Activated T-cell treated with anti-CD3 and anti-CD28 coated beads, Interleukin-2, amount 50 U/mL, for 4 hours (primary cell): ENCODE measurements at regions not wholly inside any gene's neighbourhood (a gene's known extent, or its start where the extent isn't known, plus 50 kb on each side); places are given as distances from the start of the nearest gene placed in this dataset.

Source experiments
- ATAC-seq, 2 donors: fragments of 200-7000 bp; cut with Tn5 transposase; one replicate each; pipeline ENCODE4 v1.10.0; 2021
- DNase-seq: peaks from one replicate; pipeline ENCODE4 v3.0.0-alpha.2; 2020
- H3K27me3 Mint-ChIP-seq: one replicate; pipeline ENCODE4 v1.8.0; 2021; ENCODE audit warnings: low read depth, mixed read lengths
- H3K36me3 Mint-ChIP-seq: one replicate; pipeline ENCODE4 v1.8.0; 2022; ENCODE audit warnings: mixed read lengths; ENCODE audit not compliant: insufficient read depth
- H3K4me1 Mint-ChIP-seq: one replicate; pipeline ENCODE4 v1.8.0; 2021; ENCODE audit warnings: low read depth, mixed read lengths
- H3K4me3 Mint-ChIP-seq: one replicate; pipeline ENCODE4 v1.8.0; 2021; ENCODE audit warnings: mild to moderate bottlenecking, moderate library complexity, mixed read lengths
- H3K9me3 Mint-ChIP-seq: one replicate; pipeline ENCODE4 v1.8.0; 2021; ENCODE audit warnings: mixed read lengths

- Mint-ChIP-seq H3K9me3 (no peaks in the 10 kb centered on the region), H3K27me3 (peaks cover 8% of the 10 kb centered on the region), H3K36me3 (no peaks in the 10 kb centered on the region), H3K4me3 (no peak overlapping the region), H3K4me1 (no peaks in the 10 kb centered on the region)
- DNase-seq (no peak), ATAC-seq (no peak)
These were observed 208.8 kb downstream of the FOXD2 start for GRCh38 chr1:47646676-47647075.

DNA sequence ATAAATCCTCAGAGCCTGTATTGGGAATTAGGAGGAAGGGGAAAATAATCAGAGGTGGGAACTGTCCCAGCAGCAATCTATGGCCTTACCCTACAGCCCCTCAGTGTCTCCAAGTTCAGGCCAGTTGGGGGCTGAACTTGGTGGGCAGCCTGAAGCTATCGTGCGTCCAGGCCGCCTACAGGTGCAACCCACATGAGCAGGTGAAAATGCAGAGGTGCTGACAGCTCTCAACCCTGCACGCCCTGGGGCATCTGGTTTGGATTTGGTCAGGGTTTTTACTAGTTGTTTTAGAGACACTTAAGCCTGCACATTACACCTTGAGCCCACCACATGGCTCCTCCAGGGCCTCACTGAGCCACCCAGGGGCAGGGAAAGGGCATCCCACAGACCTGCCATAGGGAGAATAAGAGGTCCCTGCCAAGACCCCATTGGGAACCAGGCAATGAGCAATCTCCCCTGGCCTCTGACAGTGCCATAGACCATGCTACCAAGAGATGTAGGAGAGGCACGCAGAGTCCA, 209.5 kb downstream of the FOXD2 start:
- no peaks in the 10 kb centered on the region for H3K4me1 Mint-ChIP-seq
- no peaks in the 10 kb centered on the region for H3K36me3 Mint-ChIP-seq
- no peak overlapping the region for H3K4me3 Mint-ChIP-seq
- ATAC-seq (no peak), DNase-seq (no peak)
- no peaks in the 10 kb centered on the region for H3K9me3 Mint-ChIP-seq
- peaks cover 1% of the 10 kb centered on the region for H3K27me3 Mint-ChIP-seq

- Mint-ChIP-seq H3K36me3 (no peaks in the 10 kb centered on the region), H3K27me3 (peaks cover 10% of the 10 kb centered on the region), H3K4me1 (no peaks in the 10 kb centered on the region), H3K9me3 (no peaks in the 10 kb centered on the region), H3K4me3 (no peak overlapping the region)
- DNase-seq, result no peak
- no peak for ATAC-seq
These were observed 212.4 kb downstream of the FOXD2 start for GRCh38 chr1:47650205-47650604.

DNA sequence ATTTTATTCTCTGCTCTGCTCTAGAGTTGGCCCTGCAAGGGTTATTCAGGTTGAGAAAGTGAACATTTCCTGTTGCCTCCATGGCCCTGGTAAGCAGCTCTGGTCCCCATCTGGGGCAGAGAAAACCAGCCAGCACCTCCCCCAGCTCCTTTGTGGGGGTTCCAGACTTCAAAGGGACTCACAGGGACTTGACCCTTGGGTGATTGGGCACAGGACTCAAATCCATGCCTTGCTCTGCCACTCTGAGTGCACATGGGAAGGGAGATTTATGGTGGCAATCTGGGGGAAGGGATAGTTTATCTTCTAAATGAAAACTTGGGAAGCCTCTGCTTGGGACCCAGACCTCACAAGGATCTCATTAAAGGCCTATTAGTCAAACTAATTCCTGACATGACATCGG, 212.8 kb downstream of the FOXD2 start:
- H3K4me3 Mint-ChIP-seq, result no peak overlapping the region
- no peaks in the 10 kb centered on the region for H3K4me1 Mint-ChIP-seq
- no peaks in the 10 kb centered on the region for H3K9me3 Mint-ChIP-seq
- ATAC-seq (no peak), DNase-seq (no peak)
- H3K36me3 Mint-ChIP-seq, result no peaks in the 10 kb centered on the region
- peaks cover 10% of the 10 kb centered on the region for H3K27me3 Mint-ChIP-seq

DNA sequence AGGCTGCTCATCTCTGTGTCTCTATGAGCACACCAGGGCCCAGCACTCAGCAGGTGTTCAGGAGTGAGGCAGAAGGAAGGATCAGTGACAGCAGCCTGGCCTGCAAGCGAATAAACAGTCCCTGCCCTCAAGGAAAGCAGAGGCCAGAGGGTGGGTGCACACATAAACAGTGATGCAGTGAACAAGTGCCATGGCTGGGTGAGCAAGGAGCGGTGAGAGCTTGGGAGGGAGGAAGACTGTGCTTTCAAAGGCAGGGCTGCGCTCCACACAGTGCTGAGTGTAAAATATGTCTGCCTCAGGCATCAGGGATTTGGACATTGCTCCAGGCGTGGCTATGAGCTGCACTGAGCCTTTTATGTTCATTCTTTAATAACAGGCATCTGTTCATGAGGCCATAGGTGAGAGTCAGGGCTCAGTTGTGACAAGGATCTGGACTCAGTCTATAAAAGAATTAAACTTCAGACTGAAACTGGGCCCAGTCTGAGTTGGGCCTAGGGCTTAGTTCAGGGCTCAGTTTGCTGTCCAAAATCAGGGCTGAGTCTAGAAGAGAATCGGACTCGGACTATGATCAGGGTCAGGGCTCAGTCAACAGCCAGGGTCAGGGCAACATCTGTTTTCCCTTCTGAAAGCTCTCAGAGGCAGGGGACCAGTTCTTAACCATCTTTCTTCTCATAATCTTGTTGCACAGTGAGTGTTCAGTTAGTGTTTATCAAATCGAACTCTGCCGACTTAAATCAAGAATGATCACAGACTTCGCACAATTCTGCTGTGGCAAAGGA, 213.7 kb downstream of the FOXD2 start:
- H3K4me1 Mint-ChIP-seq, result no peaks in the 10 kb centered on the region
- H3K4me3 Mint-ChIP-seq, result no peak overlapping the region
- peaks cover 10% of the 10 kb centered on the region for H3K27me3 Mint-ChIP-seq
- no peaks in the 10 kb centered on the region for H3K36me3 Mint-ChIP-seq
- no peaks in the 10 kb centered on the region for H3K9me3 Mint-ChIP-seq
- DNase-seq (no peak), ATAC-seq (no peak)

GRCh38 chr1:47655521-47656300, 217.9 kb downstream of the FOXD2 start:
- Mint-ChIP-seq H3K4me1 (no peaks in the 10 kb centered on the region), H3K9me3 (no peaks in the 10 kb centered on the region), H3K27me3 (peaks cover 30% of the 10 kb centered on the region), H3K36me3 (no peaks in the 10 kb centered on the region), H3K4me3 (no peak overlapping the region)
- no peak for ATAC-seq
- DNase-seq, result no peak

- DNase-seq, result no peak
- no peaks in the 10 kb centered on the region for H3K36me3 Mint-ChIP-seq
These were observed 219.2 kb downstream of the FOXD2 start for GRCh38 chr1:47656719-47657685.

DNA sequence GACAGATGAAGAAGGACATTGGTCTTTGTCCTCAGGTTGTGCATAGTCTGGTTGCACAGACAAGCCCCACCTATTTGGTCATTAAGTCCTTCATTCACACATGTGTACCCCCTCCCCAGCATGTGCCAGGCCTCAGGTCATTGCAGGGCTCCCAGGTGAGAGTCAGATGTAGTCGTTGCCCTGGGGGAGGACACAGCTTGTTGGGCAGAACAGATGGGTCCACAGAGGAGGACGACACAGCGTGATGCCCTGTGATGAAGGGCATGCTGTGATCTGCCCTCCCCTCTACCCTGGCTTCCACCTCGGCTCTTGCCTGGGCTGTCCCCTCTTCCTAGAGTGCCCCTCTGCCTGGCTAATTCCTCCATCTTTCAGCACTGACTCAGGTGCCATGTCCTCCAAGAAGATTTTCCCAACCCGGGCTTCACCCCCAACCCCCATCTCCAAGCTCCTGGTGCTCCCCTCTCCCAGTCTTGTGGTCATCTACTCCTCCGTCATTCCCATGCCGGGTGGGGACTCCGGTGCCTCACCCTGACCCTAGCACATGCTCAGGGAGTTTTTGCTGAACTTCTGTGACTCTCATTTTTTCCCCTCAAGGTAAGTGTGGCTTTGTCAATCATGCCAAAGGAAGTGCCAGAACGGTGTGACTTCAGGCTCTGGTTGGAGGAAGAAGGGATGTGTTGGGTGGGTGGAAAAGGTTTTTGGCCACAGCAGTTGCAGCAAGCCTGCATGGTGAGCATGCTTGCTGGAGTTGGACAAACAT, 220.5 kb downstream of the FOXD2 start:
- DNase-seq (no peak), ATAC-seq (no peak)
- H3K27me3 Mint-ChIP-seq, result peaks cover 30% of the 10 kb centered on the region
- H3K4me1 Mint-ChIP-seq, result no peaks in the 10 kb centered on the region
- H3K9me3 Mint-ChIP-seq, result no peaks in the 10 kb centered on the region
- H3K36me3 Mint-ChIP-seq, result no peaks in the 10 kb centered on the region
- no peak overlapping the region for H3K4me3 Mint-ChIP-seq

More at GRCh38 chr1:47656719-47657685, 219.2 kb downstream of the FOXD2 start:
- Mint-ChIP-seq H3K27me3 (peaks cover 30% of the 10 kb centered on the region), H3K4me3 (no peak overlapping the region), H3K4me1 (no peaks in the 10 kb centered on the region), H3K9me3 (no peaks in the 10 kb centered on the region)
- no peak for ATAC-seq

DNA sequence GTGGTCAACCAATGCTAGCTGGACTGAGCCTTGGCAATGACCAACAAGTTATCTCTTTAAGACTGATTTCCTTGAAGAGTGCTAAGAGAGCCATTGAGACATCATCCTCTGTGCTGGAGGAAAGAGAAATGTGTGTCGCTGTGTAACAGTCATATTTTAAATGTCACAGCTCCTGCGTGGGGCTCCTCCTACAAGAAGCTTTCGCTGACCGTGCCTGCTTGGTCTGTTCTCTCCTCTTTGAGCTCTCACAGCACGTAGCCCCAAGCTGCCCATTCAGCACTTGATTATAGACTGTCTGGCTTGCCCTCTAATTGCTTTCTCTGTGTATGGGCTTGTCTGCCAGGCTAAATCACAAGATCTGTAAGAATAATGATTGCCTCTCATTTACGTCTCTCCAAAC, 221.3 kb downstream of the FOXD2 start:
- Mint-ChIP-seq H3K27me3 (peaks cover 30% of the 10 kb centered on the region), H3K36me3 (no peaks in the 10 kb centered on the region), H3K4me1 (no peaks in the 10 kb centered on the region), H3K4me3 (no peak overlapping the region), H3K9me3 (no peaks in the 10 kb centered on the region)
- ATAC-seq, result no peak
- DNase-seq, result no peak

DNA sequence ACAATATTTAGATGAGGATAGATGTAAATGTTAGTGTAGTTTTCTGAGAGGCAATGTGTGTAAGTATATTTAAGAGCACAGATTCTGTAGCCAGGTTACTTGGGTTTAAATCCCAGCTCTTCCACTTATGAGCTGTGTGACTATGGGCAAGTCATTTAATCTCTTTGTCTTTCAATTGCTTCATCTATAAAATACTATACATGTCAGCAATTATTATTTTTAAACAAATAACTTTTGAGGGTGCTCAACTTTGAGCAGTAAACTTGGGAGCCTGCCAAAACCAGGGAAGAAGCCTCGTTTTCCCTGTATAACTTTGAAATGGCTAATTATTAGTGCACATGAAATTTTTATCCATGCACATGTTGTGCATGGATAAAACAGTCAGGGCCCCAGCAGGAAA, 222.8 kb downstream of the FOXD2 start:
- no peak overlapping the region for H3K4me3 Mint-ChIP-seq
- ATAC-seq (no peak), DNase-seq (no peak)
- no peaks in the 10 kb centered on the region for H3K9me3 Mint-ChIP-seq
- H3K36me3 Mint-ChIP-seq, result no peaks in the 10 kb centered on the region
- H3K4me1 Mint-ChIP-seq, result no peaks in the 10 kb centered on the region
- peaks cover 22% of the 10 kb centered on the region for H3K27me3 Mint-ChIP-seq

DNA sequence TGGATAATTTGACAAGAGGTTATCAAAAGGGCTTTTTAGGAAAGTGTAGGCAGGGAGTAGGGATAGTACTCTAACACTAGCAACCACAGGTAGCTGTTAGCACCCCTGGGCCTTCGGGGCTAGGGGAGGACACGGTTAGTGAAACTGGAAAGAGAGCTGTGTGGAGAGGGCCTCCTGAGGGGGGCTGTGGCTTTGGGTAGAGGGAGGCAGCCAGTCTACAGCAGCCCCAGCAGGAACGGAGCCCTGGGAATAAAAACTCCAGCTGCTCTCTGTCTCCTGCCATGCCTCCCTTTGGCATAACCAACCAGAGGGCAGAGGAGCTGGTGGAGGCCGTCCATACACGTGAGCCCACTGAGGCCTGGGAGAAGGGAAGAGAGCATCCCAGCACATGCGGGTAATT, 223.2 kb downstream of the FOXD2 start:
- no peak overlapping the region for H3K4me3 Mint-ChIP-seq
- H3K4me1 Mint-ChIP-seq, result no peaks in the 10 kb centered on the region
- ATAC-seq, result no peak
- DNase-seq, result no peak
- H3K36me3 Mint-ChIP-seq, result no peaks in the 10 kb centered on the region
- peaks cover 22% of the 10 kb centered on the region for H3K27me3 Mint-ChIP-seq
- H3K9me3 Mint-ChIP-seq, result no peaks in the 10 kb centered on the region

GRCh38 chr1:47662068-47662467, 224.2 kb downstream of the FOXD2 start:
- H3K9me3 Mint-ChIP-seq, result no peaks in the 10 kb centered on the region
- no peak for ATAC-seq
- no peak for DNase-seq
- H3K36me3 Mint-ChIP-seq, result no peaks in the 10 kb centered on the region
- no peaks in the 10 kb centered on the region for H3K4me1 Mint-ChIP-seq
- H3K27me3 Mint-ChIP-seq, result peaks cover 18% of the 10 kb centered on the region
- no peak overlapping the region for H3K4me3 Mint-ChIP-seq

DNA sequence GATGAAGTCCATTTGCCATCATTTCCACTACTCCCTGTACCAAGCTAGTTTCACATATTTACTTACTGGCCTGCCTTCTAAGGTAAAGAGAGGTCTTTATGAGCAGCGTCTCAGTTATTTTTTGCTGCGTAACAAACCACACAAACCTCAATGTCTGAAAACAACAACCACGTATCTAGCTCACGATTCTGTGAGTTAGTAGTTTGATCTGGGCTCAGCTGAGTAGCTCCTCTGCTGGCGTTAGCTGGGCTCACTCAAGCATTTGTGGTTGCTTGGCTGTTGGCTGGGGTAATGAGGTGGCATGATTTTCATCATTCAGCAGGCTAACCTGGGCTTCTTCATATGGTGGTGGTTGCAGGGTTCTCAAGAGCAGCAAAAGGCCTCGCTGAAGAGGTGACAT, 225.4 kb downstream of the FOXD2 start:
- H3K9me3 Mint-ChIP-seq, result no peaks in the 10 kb centered on the region
- H3K4me1 Mint-ChIP-seq, result no peaks in the 10 kb centered on the region
- peaks cover 11% of the 10 kb centered on the region for H3K27me3 Mint-ChIP-seq
- ATAC-seq (no peak), DNase-seq (no peak)
- H3K36me3 Mint-ChIP-seq, result no peaks in the 10 kb centered on the region
- H3K4me3 Mint-ChIP-seq, result no peak overlapping the region
